NB4 (cell line): ENCODE measurements at regions not wholly inside any gene's neighbourhood (a gene's known extent, or its start where the extent isn't known, plus 50 kb on each side); places are given as distances from the start of the nearest gene placed in this dataset.

ENCODE experiments used
- DNase-seq: peaks from one replicate; pipeline ENCODE4 v3.0.0; 2010; ENCODE audit warnings: low read depth
- H3K4me3 ChIP-seq: one replicate; pipeline ENCODE4 v1.5.1; 2011; ENCODE audit warnings: mild to moderate bottlenecking, low read depth, low read length, moderate library complexity
- CTCF ChIP-seq: IDR thresholded peaks from one replicate; pipeline ENCODE4 v1.5.1; 2012; ENCODE audit warnings: low read depth, low read length
- MAX ChIP-seq: IDR thresholded peaks from 2 replicates; pipeline ENCODE4 v1.6.1; 2011; ENCODE audit warnings: low read depth, low read length
- MYC ChIP-seq: IDR thresholded peaks from 2 replicates; pipeline ENCODE4 v1.6.1; 2011; ENCODE audit warnings: low read depth, low read length
- POLR2A ChIP-seq: IDR thresholded peaks from 2 replicates; pipeline ENCODE4 v1.6.1; 2011; ENCODE audit warnings: mild to moderate bottlenecking; ENCODE audit not compliant: insufficient read length; ENCODE audit errors: extremely low read depth

- DNase-seq, result no peak
- no peak overlapping the region for H3K4me3 ChIP-seq
- TF ChIP-seq CTCF (no peak), MYC (no peak), POLR2A (no peak)
Measured at GRCh38 chr5:158301186-158301585, 442.2 kb upstream of the CLINT1 start.

- DNase-seq, result no peak
- H3K4me3 ChIP-seq, result no peak overlapping the region
- no peak for TF ChIP-seq MYC
- TF ChIP-seq MAX, result no peak
- TF ChIP-seq POLR2A, result no peak
- TF ChIP-seq CTCF, result no peak
Measured at GRCh38 chr5:158300256-158300655, 441.3 kb upstream of the CLINT1 start.

GRCh38 chr5:158297002-158297527 is 438.1 kb upstream of the CLINT1 start:
- DNase-seq, result no peak
- TF ChIP-seq MAX, result no peak
- no peak for TF ChIP-seq MYC
- no peak for TF ChIP-seq POLR2A
- no peak for TF ChIP-seq CTCF
- H3K4me3 ChIP-seq, result no peak overlapping the region

- no peak for DNase-seq
- TF ChIP-seq MYC, result no peak
- TF ChIP-seq CTCF, result no peak
- H3K4me3 ChIP-seq, result no peak overlapping the region
Measured at GRCh38 chr5:158294701-158295100, 435.8 kb upstream of the CLINT1 start.

GRCh38 chr5:158292981-158293380 is 434.0 kb upstream of the CLINT1 start:
- no peak for DNase-seq
- TF ChIP-seq CTCF, result no peak
- H3K4me3 ChIP-seq, result no peak overlapping the region

GRCh38 chr5:158289967-158290366 is 431.0 kb upstream of the CLINT1 start:
- H3K4me3 ChIP-seq, result no peak overlapping the region
- TF ChIP-seq CTCF (no peak), MYC (no peak), MAX (no peak), POLR2A (no peak)
- no peak for DNase-seq
